ENCODE measurements at regions not wholly inside any gene's neighbourhood (a gene's known extent, or its start where the extent isn't known, plus 50 kb on each side); places are given as distances from the start of the nearest gene placed in this dataset.

GRCh38 chr5:2006193-2006970 lies 123.7 kb upstream of the IRX4 start:
- DNase-seq (ENCODE audit: low spot score in 2 of 2) (no peak), ATAC-seq (no peak)
- Mint-ChIP-seq H3K27ac (no peak overlapping the region), H3K9me3 (no peaks in the 10 kb centered on the region), H3K4me1 (no peaks in the 10 kb centered on the region), H3K36me3 (no peaks in the 10 kb centered on the region), H3K4me3 (no peak overlapping the region)

- no peak for DNase-seq (ENCODE audit: low spot score in 2 of 2)
- no peak overlapping the region for H3K4me3 Mint-ChIP-seq
- no peaks in the 10 kb centered on the region for H3K9me3 Mint-ChIP-seq
- no peaks in the 10 kb centered on the region for H3K4me1 Mint-ChIP-seq
- H3K36me3 Mint-ChIP-seq, result no peaks in the 10 kb centered on the region
- ATAC-seq, result no peak
- no peak overlapping the region for H3K27ac Mint-ChIP-seq
These were observed 122.6 kb upstream of the IRX4 start for GRCh38 chr5:2005101-2006041.

- DNase-seq (ENCODE audit: low spot score in 2 of 2), result no peak
- Mint-ChIP-seq H3K27ac (no peak overlapping the region), H3K36me3 (no peaks in the 10 kb centered on the region), H3K4me1 (no peaks in the 10 kb centered on the region), H3K4me3 (no peak overlapping the region), H3K9me3 (no peaks in the 10 kb centered on the region)
- no peak for ATAC-seq
These were observed 121.1 kb upstream of the IRX4 start for GRCh38 chr5:2003690-2004365.

- no peak for ATAC-seq
- DNase-seq (ENCODE audit: low spot score in 2 of 2), result no peak
- H3K27ac Mint-ChIP-seq, result no peak overlapping the region
- H3K9me3 Mint-ChIP-seq, result peaks cover under 1% of the 10 kb centered on the region
- H3K4me1 Mint-ChIP-seq, result no peaks in the 10 kb centered on the region
- no peaks in the 10 kb centered on the region for H3K36me3 Mint-ChIP-seq
- H3K4me3 Mint-ChIP-seq, result no peak overlapping the region
These were observed 120.5 kb upstream of the IRX4 start for GRCh38 chr5:2003206-2003605.

- no peak overlapping the region for H3K27ac Mint-ChIP-seq
- H3K4me1 Mint-ChIP-seq, result no peaks in the 10 kb centered on the region
- H3K9me3 Mint-ChIP-seq, result peaks cover 9% of the 10 kb centered on the region
- H3K4me3 Mint-ChIP-seq, result no peak overlapping the region
- no peaks in the 10 kb centered on the region for H3K36me3 Mint-ChIP-seq
- DNase-seq (ENCODE audit: low spot score in 2 of 2) (no peak), ATAC-seq (no peak)
These were observed 118.6 kb upstream of the IRX4 start for GRCh38 chr5:2001300-2001699.

GRCh38 chr5:2000591-2000990 lies 117.9 kb upstream of the IRX4 start:
- ATAC-seq, result no peak
- peaks cover 9% of the 10 kb centered on the region for H3K9me3 Mint-ChIP-seq
- H3K4me3 Mint-ChIP-seq, result no peak overlapping the region
- no peak overlapping the region for H3K27ac Mint-ChIP-seq
- DNase-seq (ENCODE audit: low spot score in 2 of 2), result no peak
- no peaks in the 10 kb centered on the region for H3K36me3 Mint-ChIP-seq
- no peaks in the 10 kb centered on the region for H3K4me1 Mint-ChIP-seq

GRCh38 chr5:1999794-2000193 lies 117.1 kb upstream of the IRX4 start:
- DNase-seq (ENCODE audit: low spot score in 2 of 2) (no peak), ATAC-seq (no peak)
- no peak overlapping the region for H3K4me3 Mint-ChIP-seq
- H3K27ac Mint-ChIP-seq, result no peak overlapping the region
- H3K4me1 Mint-ChIP-seq, result no peaks in the 10 kb centered on the region
- H3K9me3 Mint-ChIP-seq, result peaks cover 9% of the 10 kb centered on the region
- no peaks in the 10 kb centered on the region for H3K36me3 Mint-ChIP-seq

GRCh38 chr5:1998716-1999317 lies 116.1 kb upstream of the IRX4 start:
- Mint-ChIP-seq H3K4me1 (no peaks in the 10 kb centered on the region), H3K36me3 (no peaks in the 10 kb centered on the region), H3K4me3 (no peak overlapping the region), H3K27ac (no peak overlapping the region), H3K9me3 (peaks cover 10% of the 10 kb centered on the region)
- DNase-seq (ENCODE audit: low spot score in 2 of 2), result no peak
- ATAC-seq, result no peak

GRCh38 chr5:1998348-1998669 lies 115.6 kb upstream of the IRX4 start:
- H3K4me3 Mint-ChIP-seq, result no peak overlapping the region
- no peaks in the 10 kb centered on the region for H3K36me3 Mint-ChIP-seq
- ATAC-seq, result no peak
- peaks cover 13% of the 10 kb centered on the region for H3K9me3 Mint-ChIP-seq
- no peak for DNase-seq (ENCODE audit: low spot score in 2 of 2)
- no peaks in the 10 kb centered on the region for H3K4me1 Mint-ChIP-seq
- H3K27ac Mint-ChIP-seq, result no peak overlapping the region

GRCh38 chr5:1997640-1998347 lies 115.1 kb upstream of the IRX4 start:
- ATAC-seq (no peak), DNase-seq (ENCODE audit: low spot score in 2 of 2) (no peak)
- no peaks in the 10 kb centered on the region for H3K4me1 Mint-ChIP-seq
- no peak overlapping the region for H3K4me3 Mint-ChIP-seq
- H3K9me3 Mint-ChIP-seq, result peaks cover 14% of the 10 kb centered on the region
- no peaks in the 10 kb centered on the region for H3K36me3 Mint-ChIP-seq
- no peak overlapping the region for H3K27ac Mint-ChIP-seq

GRCh38 chr5:1995491-1995890 lies 112.8 kb upstream of the IRX4 start:
- peaks cover 16% of the 10 kb centered on the region for H3K9me3 Mint-ChIP-seq
- ATAC-seq, result no peak

GRCh38 chr5:1987471-1987870 lies 104.7 kb upstream of the IRX4 start:
- Mint-ChIP-seq H3K27ac (no peak overlapping the region), H3K9me3 (peaks cover 10% of the 10 kb centered on the region), H3K4me1 (no peaks in the 10 kb centered on the region), H3K4me3 (no peak overlapping the region), H3K36me3 (no peaks in the 10 kb centered on the region)
- no peak for DNase-seq (ENCODE audit: low spot score in 2 of 2)
- no peak for ATAC-seq

More at GRCh38 chr5:1995491-1995890, 112.8 kb upstream of the IRX4 start:
- Mint-ChIP-seq H3K36me3 (no peaks in the 10 kb centered on the region), H3K27ac (no peak overlapping the region), H3K4me1 (no peaks in the 10 kb centered on the region), H3K4me3 (no peak overlapping the region)
- no peak for DNase-seq (ENCODE audit: low spot score in 2 of 2)

- no peaks in the 10 kb centered on the region for H3K36me3 Mint-ChIP-seq
These were observed 103.1 kb upstream of the IRX4 start for GRCh38 chr5:1985781-1986180.

GRCh38 chr5:1983919-1984695 lies 101.4 kb upstream of the IRX4 start:
- ATAC-seq (no peak), DNase-seq (ENCODE audit: low spot score in 2 of 2) (peak in 1 of 2 donors; percentile 26)
- no peak overlapping the region for H3K27ac Mint-ChIP-seq
- no peak overlapping the region for H3K4me3 Mint-ChIP-seq
- H3K36me3 Mint-ChIP-seq, result no peaks in the 10 kb centered on the region
- H3K9me3 Mint-ChIP-seq, result peaks cover 4% of the 10 kb centered on the region
- H3K4me1 Mint-ChIP-seq, result no peaks in the 10 kb centered on the region

More at GRCh38 chr5:1985781-1986180, 103.1 kb upstream of the IRX4 start:
- DNase-seq (ENCODE audit: low spot score in 2 of 2) (no peak), ATAC-seq (no peak)
- H3K4me1 Mint-ChIP-seq, result no peaks in the 10 kb centered on the region
- peaks cover 10% of the 10 kb centered on the region for H3K9me3 Mint-ChIP-seq
- no peak overlapping the region for H3K27ac Mint-ChIP-seq
- H3K4me3 Mint-ChIP-seq, result no peak overlapping the region
